SHP77 (cell line): ENCODE measurements at regions not wholly inside any gene's neighbourhood (a gene's known extent, or its start where the extent isn't known, plus 50 kb on each side); places are given as distances from the start of the nearest gene placed in this dataset.
"Not testable (repeated sequence)": the region's sequence is repeated elsewhere in the genome, so short reads cannot be mapped to it uniquely, and the experiment has no call there.

ENCODE experiments used
- DNase-seq, 2 experiments: peaks; one replicate each; lab custom pipeline; 2025; lab: John Stamatoyannopoulos, UW

- DNase-seq = no peak
Measured at GRCh38 chr13:65597839-65598818, 1632.0 kb downstream of the PCDH9 start.

DNA sequence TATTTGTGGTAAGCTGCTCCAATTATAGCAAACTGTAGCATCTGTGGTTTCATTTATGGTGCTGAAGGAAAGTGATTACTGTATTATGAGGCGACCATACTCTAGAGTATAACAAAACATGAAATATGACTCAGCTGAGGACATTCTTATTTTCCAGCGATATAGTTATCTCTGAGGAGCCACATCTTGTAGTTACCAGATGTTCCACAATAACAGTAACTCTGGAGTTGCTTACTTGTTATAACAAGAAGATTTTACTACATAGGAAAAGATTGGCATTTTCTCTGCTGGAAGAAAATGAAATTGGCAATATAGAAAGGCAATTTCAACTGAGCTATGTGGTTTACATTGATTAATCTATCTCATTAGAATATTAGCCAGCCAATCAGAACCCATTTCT, 1634.2 kb downstream of the PCDH9 start:
- no peak for DNase-seq

DNA sequence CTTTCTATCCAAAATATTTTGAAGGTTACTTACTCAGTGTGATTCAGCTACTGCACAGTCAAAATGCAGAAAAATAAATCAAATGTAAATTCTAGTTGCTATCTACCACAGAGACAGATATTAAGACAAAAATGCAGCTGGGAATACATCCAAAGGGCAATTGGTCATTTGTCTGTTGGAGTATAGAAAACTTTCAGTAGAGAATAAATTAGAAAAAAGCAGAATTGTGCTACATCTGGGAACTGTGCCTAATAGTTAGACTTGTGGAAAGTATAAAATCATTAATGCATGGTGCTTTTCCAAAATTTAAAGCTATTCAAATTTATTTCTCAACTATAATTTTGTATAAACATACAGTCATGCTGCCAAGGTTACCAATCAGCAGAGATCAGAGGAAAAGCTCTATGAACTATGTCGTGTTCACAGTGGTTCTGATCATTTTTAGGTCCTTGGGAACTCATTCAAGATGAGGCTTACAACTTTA, 1635.8 kb downstream of the PCDH9 start:
- no peak for DNase-seq

DNA sequence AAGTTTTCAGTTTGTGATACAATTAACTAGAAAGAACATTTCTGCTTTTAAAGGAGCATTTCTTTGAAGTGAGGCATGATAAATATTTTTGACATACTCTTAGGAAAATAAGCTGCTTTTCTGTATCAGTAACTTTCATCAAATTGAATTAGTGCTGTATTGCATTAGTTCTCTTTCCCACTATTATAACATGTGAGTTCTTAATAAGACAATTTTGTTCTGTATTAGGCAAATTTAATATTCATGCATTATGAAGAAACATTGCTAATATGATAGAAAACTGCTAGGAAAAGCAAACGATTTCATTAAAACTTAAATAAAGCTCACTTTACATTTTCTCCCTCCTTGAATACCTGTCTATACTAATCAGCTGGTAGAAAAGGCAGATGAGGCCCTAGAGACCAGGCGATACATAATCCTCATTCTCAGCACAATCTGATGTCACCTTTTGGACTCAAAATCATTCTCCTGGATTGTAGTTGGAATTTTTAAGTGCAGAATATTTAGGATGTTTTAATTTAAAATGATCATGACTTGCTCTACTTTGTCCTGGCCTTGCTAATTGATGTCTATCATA, 1636.8 kb downstream of the PCDH9 start:
- no peak for DNase-seq

- DNase-seq = no peak
Measured at GRCh38 chr13:65592731-65593130, 1637.4 kb downstream of the PCDH9 start.

DNA sequence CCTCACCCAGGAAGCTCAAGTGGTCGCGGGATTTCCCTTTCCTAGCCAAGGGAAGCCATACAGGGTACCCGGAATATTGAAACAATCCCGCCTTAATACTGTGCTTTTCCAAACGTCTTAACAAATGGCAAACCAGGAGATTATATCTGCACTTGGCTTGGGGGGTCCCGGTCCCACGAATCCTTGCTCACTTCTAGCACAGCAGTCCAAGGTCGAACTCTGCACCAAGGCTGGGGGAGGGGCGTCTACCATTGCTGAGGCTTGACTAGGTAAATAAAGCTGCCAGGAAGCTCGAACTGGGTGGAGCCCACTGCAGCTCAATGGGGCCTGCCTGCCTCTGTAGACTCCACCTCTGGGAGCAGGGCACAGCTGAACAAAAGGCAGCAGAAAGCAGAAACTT, 1644.8 kb downstream of the PCDH9 start:
- no peak for DNase-seq

- DNase-seq = no peak
Measured at GRCh38 chr13:65584126-65584525, 1646.0 kb downstream of the PCDH9 start.

- no peak for DNase-seq
Measured at GRCh38 chr13:65582160-65582559, 1648.0 kb downstream of the PCDH9 start.

GRCh38 chr13:65564561-65564960, 1665.6 kb downstream of the PCDH9 start:
- DNase-seq = not testable (repeated sequence)

DNA sequence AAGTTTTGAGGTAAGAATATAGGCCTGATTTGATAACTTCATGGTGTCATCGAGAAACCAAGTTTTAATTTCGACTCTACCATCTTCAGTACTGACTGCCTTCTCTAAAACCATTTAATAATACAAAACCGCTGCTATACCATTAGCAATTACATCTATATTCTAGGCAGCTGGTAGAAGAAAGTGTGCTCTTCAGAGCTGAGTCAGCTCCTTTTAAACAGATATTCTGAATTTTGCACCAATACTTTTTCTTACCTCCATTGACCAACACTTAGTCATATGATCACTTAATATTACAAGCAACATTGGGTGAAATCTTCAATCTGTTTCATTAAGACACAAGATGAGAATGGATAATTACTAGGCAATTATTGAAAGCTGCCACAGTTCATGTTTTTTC, 1667.8 kb downstream of the PCDH9 start:
- DNase-seq = no peak

DNA sequence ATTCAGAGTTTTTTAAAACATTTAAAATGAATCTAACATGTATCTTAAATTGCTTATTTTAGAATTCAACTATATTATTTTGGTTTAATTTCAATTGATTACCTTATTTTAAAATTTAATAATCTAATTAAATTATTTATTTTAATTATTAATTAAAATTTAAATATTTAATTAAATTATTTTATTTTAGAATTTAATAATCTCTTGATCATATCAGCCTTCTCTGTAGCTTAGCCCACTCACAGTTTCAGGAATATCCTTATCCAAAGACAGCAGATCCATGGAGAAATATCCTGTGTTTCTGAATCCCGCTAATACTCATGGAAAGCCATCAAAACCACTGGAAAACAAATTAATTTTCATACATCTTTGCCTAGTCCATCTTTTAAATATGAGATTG, 1669.2 kb downstream of the PCDH9 start:
- DNase-seq = no peak

DNA sequence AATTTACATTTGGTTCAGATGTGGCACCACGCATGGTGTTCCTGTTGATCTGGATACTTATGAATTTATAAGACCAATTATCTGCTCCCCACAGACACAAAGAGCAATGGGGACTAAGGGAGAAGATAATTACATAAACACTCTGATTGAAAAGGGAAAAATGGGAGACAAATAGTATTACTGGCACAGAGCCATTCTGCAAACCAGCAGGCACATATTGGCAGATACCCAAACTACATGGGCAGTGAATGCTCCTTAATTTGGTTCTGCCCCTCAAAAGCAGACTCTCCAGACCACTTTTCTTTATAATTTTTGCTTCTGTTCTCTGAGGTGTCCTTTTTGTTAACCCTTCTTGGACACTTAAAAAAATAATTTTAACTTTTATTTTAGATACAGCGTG, 1674.2 kb downstream of the PCDH9 start:
- peak; percentile 4 to 33 for DNase-seq

- DNase-seq = no peak
Measured at GRCh38 chr13:65553096-65553727, 1676.9 kb downstream of the PCDH9 start.

DNA sequence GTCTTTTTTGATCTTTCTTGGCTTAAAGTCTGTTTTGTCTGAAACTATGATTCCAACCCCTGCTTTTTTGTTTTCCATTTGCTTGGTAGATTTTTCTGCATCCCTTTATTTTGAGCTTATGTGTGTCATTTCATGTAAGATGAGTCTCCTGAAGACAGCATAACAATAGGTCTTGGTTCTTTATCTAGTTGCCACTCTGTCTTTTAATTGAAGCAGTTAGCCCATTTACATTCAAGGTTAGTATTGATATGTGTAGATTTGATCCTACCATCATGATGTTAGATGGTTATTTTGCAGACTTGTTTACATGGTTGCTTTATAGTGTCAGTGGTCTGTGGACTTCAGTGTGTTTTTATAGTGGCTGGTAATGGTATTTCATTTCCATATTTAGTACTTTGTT, 1678.9 kb downstream of the PCDH9 start:
- no peak for DNase-seq

GRCh38 chr13:65540175-65540574, 1690.0 kb downstream of the PCDH9 start:
- no peak for DNase-seq

GRCh38 chr13:65535370-65535769, 1694.8 kb downstream of the PCDH9 start:
- no peak for DNase-seq

DNA sequence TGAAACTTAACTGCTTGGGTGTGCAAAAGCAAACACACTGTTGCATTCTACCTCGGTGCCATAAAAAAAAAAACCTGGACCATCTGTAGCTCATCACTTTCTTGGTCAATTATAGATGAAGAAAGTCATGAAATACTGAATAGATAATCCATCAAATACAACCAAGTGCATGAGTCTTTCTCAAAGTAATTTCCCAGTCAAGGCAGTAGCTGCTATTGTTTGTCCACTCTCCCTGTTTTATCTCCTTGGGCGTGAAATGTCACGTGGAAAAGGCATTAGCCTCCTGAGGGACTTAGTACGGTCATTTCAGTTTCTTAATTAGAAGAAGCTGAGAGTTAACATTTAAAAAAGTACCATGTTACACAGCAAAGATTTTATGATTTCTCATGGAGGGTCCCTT, 1697.9 kb downstream of the PCDH9 start:
- no peak for DNase-seq

DNA sequence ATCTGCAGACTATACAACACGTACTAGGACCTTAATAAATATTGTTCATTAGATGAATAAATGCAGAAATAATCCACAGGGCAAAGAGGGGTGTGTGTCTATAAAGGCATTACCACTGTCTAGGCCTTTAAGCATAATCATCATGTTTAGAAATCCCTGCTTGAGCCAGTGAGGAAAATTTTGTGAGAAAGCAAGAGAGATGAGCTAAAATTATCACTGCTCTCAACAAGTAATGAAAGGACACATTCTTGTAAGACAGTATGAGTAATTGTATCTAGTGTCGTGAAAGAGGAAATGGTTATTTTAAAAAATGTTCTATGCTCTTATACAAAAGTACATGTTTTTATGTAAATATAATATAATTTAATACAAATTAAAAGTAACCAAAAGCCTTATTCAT, 1699.4 kb downstream of the PCDH9 start:
- DNase-seq = no peak

- no peak for DNase-seq
Measured at GRCh38 chr13:65529541-65529940, 1700.6 kb downstream of the PCDH9 start.

DNA sequence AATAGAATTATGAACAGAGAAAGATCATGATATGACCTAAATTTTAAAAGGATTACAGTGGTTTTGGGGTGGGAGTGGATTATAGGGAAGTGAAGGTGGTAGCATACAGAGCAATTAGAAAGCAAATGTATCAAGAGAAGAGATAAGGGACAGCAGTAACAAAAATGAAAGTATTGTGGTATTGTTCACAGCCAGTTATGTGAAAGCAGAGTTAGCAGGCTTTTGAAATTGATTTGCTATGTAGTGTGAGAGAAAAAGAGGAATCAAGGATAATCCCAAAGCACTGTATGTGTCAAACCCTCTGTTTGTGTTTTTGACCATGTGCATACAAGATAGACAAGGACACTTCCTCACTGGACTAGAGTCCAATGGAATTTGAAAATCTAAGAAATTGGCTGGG, 1721.4 kb downstream of the PCDH9 start:
- DNase-seq = no peak

DNA sequence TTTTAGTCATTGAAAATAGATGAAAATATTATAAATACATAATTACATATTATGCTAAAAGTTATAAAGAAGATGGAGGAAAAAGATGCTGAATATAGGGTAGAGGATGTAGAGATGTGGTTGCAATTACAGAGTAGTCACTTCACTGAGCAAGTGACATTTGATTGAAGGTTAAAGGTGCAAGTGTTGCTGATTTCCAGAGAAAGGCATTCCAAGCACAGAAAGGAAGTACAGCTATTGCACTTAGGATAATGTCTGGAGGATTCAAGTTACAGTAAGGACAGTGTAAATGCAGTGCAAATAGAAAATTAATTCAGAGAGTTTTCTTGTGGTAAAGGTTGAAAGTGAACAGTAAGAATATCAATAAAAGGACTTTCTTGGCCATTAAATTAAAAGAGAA, 1721.8 kb downstream of the PCDH9 start:
- DNase-seq = no peak

GRCh38 chr13:65505941-65506340, 1724.2 kb downstream of the PCDH9 start:
- DNase-seq = no peak

GRCh38 chr13:65504213-65504612, 1725.9 kb downstream of the PCDH9 start:
- no peak for DNase-seq
